ENCODE measurements at regions not wholly inside any gene's neighbourhood (a gene's known extent, or its start where the extent isn't known, plus 50 kb on each side); places are given as distances from the start of the nearest gene placed in this dataset.

GRCh38 chr4:184574861-184575260, 74.4 kb downstream of the CASP3 start:
- Histone ChIP-seq H3K4me2 (ENCODE audit: control insufficient read depth, insufficient read depth) (no peak overlapping the region), H3K9ac (ENCODE audit: control insufficient read depth, insufficient read depth, low read length) (no peak overlapping the region), H3K27ac (ENCODE audit: control insufficient read depth, insufficient read depth) (no peak overlapping the region), H3K4me1 (ENCODE audit: control insufficient read depth, insufficient read depth, low read length) (no peaks in the 10 kb centered on the region), H3K79me2 (ENCODE audit: control insufficient read depth, insufficient read depth, low read length) (no peaks in the 10 kb centered on the region), H3K27me3 (replicated peaks in 1 of 2; ENCODE audit: control insufficient read depth in 2 of 2, insufficient read depth in 2 of 2, low read length in 1 of 2) (no peaks in the 10 kb centered on the region), H3K9me3 (replicated peaks; ENCODE audit: control insufficient read depth, insufficient read depth, low read length) (no peaks in the 10 kb centered on the region), H2AFZ (ENCODE audit: control insufficient read depth, low read depth, low read length) (no peak overlapping the region), H3K4me3 (no peak overlapping the region), H4K20me1 (ENCODE audit: control insufficient read depth, insufficient read depth) (no peaks in the 10 kb centered on the region), H3K36me3 (ENCODE audit: control insufficient read depth in 2 of 2, insufficient read depth in 2 of 2, low read length in 1 of 2) (no peaks in the 10 kb centered on the region)
- 47% methylated on average over 5 of the region's 5 CpGs for WGBS (ENCODE audit: insufficient coverage, insufficient replicate concordance, low lambda C conversion rate, missing lambda C conversion rate)
- in situ Hi-C loops (cut with MboI) (no loop called here), intact Hi-C loops (cut with micrococcal nuclease; ENCODE audit: unreplicated experiment) (no loop called here)
- ATAC-seq (no peak), DNase-seq (ENCODE audit: low read depth, low spot score) (no peak), FAIRE-seq (no peak)
- ChIA-PET RAD21 (ENCODE audit: unreplicated experiment) (no interaction called here), CTCF (interaction anchor here (0.7 kb wide), 1 partner anchor 9 kb away, joined by 4 read pairs; no protein-coding TSS in a partner anchor), POLR2A (no interaction called here), SMC1A (ENCODE audit: uncharacterized antibody, unreplicated experiment) (interaction anchor here (0.6 kb wide), 1 partner anchor 46 kb away, joined by 3 read pairs; no protein-coding TSS in a partner anchor)
- BruUV-seq (replicated peaks) = no TSS peak
- no peak for TF ChIP-seq TBL1XR1 (IDR thresholded peaks at IDR 0.05; ENCODE audit: low read depth, low read length)

DNA sequence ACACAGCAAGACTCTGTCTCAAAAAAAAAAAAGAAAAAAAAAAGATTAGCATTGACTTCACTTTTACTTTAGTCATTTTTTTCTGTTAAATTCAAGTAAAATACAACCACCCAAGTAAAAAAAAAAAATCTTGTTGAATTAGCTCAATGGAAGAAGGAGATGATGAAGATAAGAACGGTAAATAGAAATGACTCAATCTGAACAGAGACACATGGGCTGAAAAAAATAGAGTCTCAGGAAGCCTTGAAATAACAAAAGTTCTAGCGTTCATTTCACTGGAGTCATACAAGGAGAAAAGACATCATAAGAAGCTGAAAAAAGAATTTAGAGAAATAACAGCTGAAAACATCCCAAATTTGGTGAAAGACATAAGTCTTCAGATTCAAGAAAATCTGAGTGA, 75.5 kb downstream of the CASP3 start:
- no peak for FAIRE-seq
- peaks cover 7% of the 10 kb centered on the region for H3K4me1 ChIP-seq (ENCODE audit: control insufficient read depth, insufficient read depth, low read length)
- H3K27ac ChIP-seq (ENCODE audit: control insufficient read depth, insufficient read depth) = no peak overlapping the region
- H3K4me2 ChIP-seq (ENCODE audit: control insufficient read depth, insufficient read depth) = no peak overlapping the region
- no peak for ATAC-seq
- no peak overlapping the region for H3K9ac ChIP-seq (ENCODE audit: control insufficient read depth, insufficient read depth, low read length)
- no TSS peak for BruUV-seq (replicated peaks)
- no peaks in the 10 kb centered on the region for H3K27me3 ChIP-seq (replicated peaks in 1 of 2; ENCODE audit: control insufficient read depth in 2 of 2, insufficient read depth in 2 of 2, low read length in 1 of 2)
- DNase-seq (ENCODE audit: low read depth, low spot score) = no peak
- WGBS (ENCODE audit: insufficient coverage, insufficient replicate concordance, low lambda C conversion rate, missing lambda C conversion rate) = 32% methylated on average over 2 of the region's 2 CpGs
- TF ChIP-seq ZNF217 (IDR thresholded peaks at IDR 0.05) (no peak), ATF3 (IDR thresholded peaks at IDR 0.05; ENCODE audit: borderline replicate concordance, extremely low read depth, low read depth, low read length) (no peak), SMC3 (IDR thresholded peaks at IDR 0.05; ENCODE audit: borderline replicate concordance, low read length) (no peak), RB1 (IDR thresholded peaks at IDR 0.05; ENCODE audit: borderline replicate concordance) (no peak), EP300 (IDR thresholded peaks at IDR 0.05; ENCODE audit: borderline replicate concordance in 1 of 2, control insufficient read depth in 1 of 2, low read depth in 2 of 2, low read length in 2 of 2) (no peak), TAF1 (IDR thresholded peaks at IDR 0.05; ENCODE audit: borderline replicate concordance, low read depth, low read length) (no peak), NR2C1 (IDR thresholded peaks at IDR 0.05) (no peak), SRF (IDR thresholded peaks at IDR 0.05; ENCODE audit: low read depth in 2 of 2, low read length in 2 of 2) (no peak)
- TF ChIP-seq, protein P1, sequence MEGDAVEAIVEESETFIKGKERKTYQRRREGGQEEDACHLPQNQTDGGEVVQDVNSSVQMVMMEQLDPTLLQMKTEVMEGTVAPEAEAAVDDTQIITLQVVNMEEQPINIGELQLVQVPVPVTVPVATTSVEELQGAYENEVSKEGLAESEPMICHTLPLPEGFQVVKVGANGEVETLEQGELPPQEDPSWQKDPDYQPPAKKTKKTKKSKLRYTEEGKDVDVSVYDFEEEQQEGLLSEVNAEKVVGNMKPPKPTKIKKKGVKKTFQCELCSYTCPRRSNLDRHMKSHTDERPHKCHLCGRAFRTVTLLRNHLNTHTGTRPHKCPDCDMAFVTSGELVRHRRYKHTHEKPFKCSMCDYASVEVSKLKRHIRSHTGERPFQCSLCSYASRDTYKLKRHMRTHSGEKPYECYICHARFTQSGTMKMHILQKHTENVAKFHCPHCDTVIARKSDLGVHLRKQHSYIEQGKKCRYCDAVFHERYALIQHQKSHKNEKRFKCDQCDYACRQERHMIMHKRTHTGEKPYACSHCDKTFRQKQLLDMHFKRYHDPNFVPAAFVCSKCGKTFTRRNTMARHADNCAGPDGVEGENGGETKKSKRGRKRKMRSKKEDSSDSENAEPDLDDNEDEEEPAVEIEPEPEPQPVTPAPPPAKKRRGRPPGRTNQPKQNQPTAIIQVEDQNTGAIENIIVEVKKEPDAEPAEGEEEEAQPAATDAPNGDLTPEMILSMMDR (IDR thresholded peaks at IDR 0.05 in 2 of 3, conservative IDR thresholded peaks at IDR 0.05 in 1 of 3; ENCODE audit: control insufficient read depth in 2 of 3, extremely low read depth in 1 of 3, insufficient read depth in 1 of 3, low read depth in 3 of 3, low read length in 3 of 3) = no peak
- no peaks in the 10 kb centered on the region for H4K20me1 ChIP-seq (ENCODE audit: control insufficient read depth, insufficient read depth)
- H3K79me2 ChIP-seq (ENCODE audit: control insufficient read depth, insufficient read depth, low read length) = no peaks in the 10 kb centered on the region
- in situ Hi-C loops (cut with MboI) = no loop called here
- H3K9me3 ChIP-seq (replicated peaks; ENCODE audit: control insufficient read depth, insufficient read depth, low read length) = no peaks in the 10 kb centered on the region
- ChIA-PET SMC1A (ENCODE audit: uncharacterized antibody, unreplicated experiment) (interaction anchor here (0.6 to 1.0 kb wide), 3 partner anchors 142 to 789 kb away, joined by 3 to 4 read pairs (median 3); no protein-coding TSS in a partner anchor), RAD21 (ENCODE audit: unreplicated experiment) (interaction anchor here (1.0 kb wide), 1 partner anchor 10 kb away, joined by 4 read pairs; no protein-coding TSS in a partner anchor), CTCF (interaction anchor here (0.7 kb wide), 1 partner anchor 46 kb away, joined by 3 read pairs; no protein-coding TSS in a partner anchor), POLR2A (interaction anchor here (0.7 kb wide), 1 partner anchor 309 kb away, joined by 3 read pairs; no protein-coding TSS in a partner anchor)
- H2AFZ ChIP-seq (ENCODE audit: control insufficient read depth, low read depth, low read length) = no peak overlapping the region
- H3K36me3 ChIP-seq (ENCODE audit: control insufficient read depth in 2 of 2, insufficient read depth in 2 of 2, low read length in 1 of 2) = no peaks in the 10 kb centered on the region
- H3K4me3 ChIP-seq = no peak overlapping the region
- intact Hi-C loops (cut with micrococcal nuclease; ENCODE audit: unreplicated experiment) = no loop called here

All from GM12878 (cell line).